ENCODE measurements at regions not wholly inside any gene's neighbourhood (a gene's known extent, or its start where the extent isn't known, plus 50 kb on each side); places are given as distances from the start of the nearest gene placed in this dataset.

- Mint-ChIP-seq H3K4me3 (no peak overlapping the region), H3K9me3 (no peaks in the 10 kb centered on the region), H3K4me1 (ENCODE audit: low read depth) (no peaks in the 10 kb centered on the region), H3K27me3 (ENCODE audit: low read depth) (peaks cover 11% of the 10 kb centered on the region), H3K36me3 (ENCODE audit: insufficient read depth) (no peaks in the 10 kb centered on the region)
- ATAC-seq (no peak), DNase-seq (no peak)
These were observed 120.6 kb upstream of the KCNJ15 start for GRCh38 chr21:38136201-38136600.

- DNase-seq: no peak
- Mint-ChIP-seq H3K4me1 (ENCODE audit: low read depth) (no peaks in the 10 kb centered on the region), H3K36me3 (ENCODE audit: insufficient read depth) (no peaks in the 10 kb centered on the region), H3K27me3 (ENCODE audit: low read depth) (peaks cover 5% of the 10 kb centered on the region), H3K4me3 (no peak overlapping the region), H3K9me3 (peaks cover 3% of the 10 kb centered on the region)
- no peak for ATAC-seq
These were observed 117.2 kb upstream of the KCNJ15 start for GRCh38 chr21:38139380-38140168.

GRCh38 chr21:38140207-38140903 lies 116.4 kb upstream of the KCNJ15 start:
- Mint-ChIP-seq H3K4me3 (no peak overlapping the region), H3K36me3 (ENCODE audit: insufficient read depth) (no peaks in the 10 kb centered on the region), H3K27me3 (ENCODE audit: low read depth) (peaks cover 5% of the 10 kb centered on the region), H3K4me1 (ENCODE audit: low read depth) (no peaks in the 10 kb centered on the region), H3K9me3 (peaks cover 7% of the 10 kb centered on the region)
- no peak for ATAC-seq
- DNase-seq: no peak

GRCh38 chr21:38142224-38142623 lies 114.6 kb upstream of the KCNJ15 start:
- Mint-ChIP-seq H3K4me3 (no peak overlapping the region), H3K27me3 (ENCODE audit: low read depth) (peaks cover 9% of the 10 kb centered on the region), H3K36me3 (ENCODE audit: insufficient read depth) (no peaks in the 10 kb centered on the region), H3K4me1 (ENCODE audit: low read depth) (no peaks in the 10 kb centered on the region), H3K9me3 (peaks cover 11% of the 10 kb centered on the region)
- DNase-seq: no peak
- no peak for ATAC-seq

- Mint-ChIP-seq H3K36me3 (ENCODE audit: insufficient read depth) (no peaks in the 10 kb centered on the region), H3K27me3 (ENCODE audit: low read depth) (peaks cover 14% of the 10 kb centered on the region), H3K4me3 (no peak overlapping the region), H3K4me1 (ENCODE audit: low read depth) (no peaks in the 10 kb centered on the region), H3K9me3 (peaks cover 11% of the 10 kb centered on the region)
- DNase-seq (no peak), ATAC-seq (no peak)
These were observed 112.6 kb upstream of the KCNJ15 start for GRCh38 chr21:38144193-38144592.

- Mint-ChIP-seq H3K4me1 (ENCODE audit: low read depth) (no peaks in the 10 kb centered on the region), H3K4me3 (no peak overlapping the region), H3K36me3 (ENCODE audit: insufficient read depth) (no peaks in the 10 kb centered on the region), H3K27me3 (ENCODE audit: low read depth) (peaks cover 14% of the 10 kb centered on the region), H3K9me3 (peaks cover 11% of the 10 kb centered on the region)
- no peak for ATAC-seq
- DNase-seq: no peak
These were observed 111.7 kb upstream of the KCNJ15 start for GRCh38 chr21:38145104-38145503.

- Mint-ChIP-seq H3K4me3 (no peak overlapping the region), H3K36me3 (ENCODE audit: insufficient read depth) (no peaks in the 10 kb centered on the region), H3K4me1 (ENCODE audit: low read depth) (no peaks in the 10 kb centered on the region), H3K27me3 (ENCODE audit: low read depth) (peaks cover 23% of the 10 kb centered on the region), H3K9me3 (peaks cover 11% of the 10 kb centered on the region)
- DNase-seq: no peak
- ATAC-seq: no peak
These were observed 109.4 kb upstream of the KCNJ15 start for GRCh38 chr21:38147391-38147790.

GRCh38 chr21:38148046-38148445 lies 108.7 kb upstream of the KCNJ15 start:
- no peaks in the 10 kb centered on the region for H3K4me1 Mint-ChIP-seq (ENCODE audit: low read depth)
- H3K4me3 Mint-ChIP-seq: no peak overlapping the region
- peaks cover 11% of the 10 kb centered on the region for H3K9me3 Mint-ChIP-seq
- H3K36me3 Mint-ChIP-seq (ENCODE audit: insufficient read depth): no peaks in the 10 kb centered on the region
- ATAC-seq (no peak), DNase-seq (no peak)
- peaks cover 24% of the 10 kb centered on the region for H3K27me3 Mint-ChIP-seq (ENCODE audit: low read depth)

GRCh38 chr21:38151021-38151645 lies 105.7 kb upstream of the KCNJ15 start:
- H3K36me3 Mint-ChIP-seq (ENCODE audit: insufficient read depth): no peaks in the 10 kb centered on the region
- no peak for ATAC-seq
- no peaks in the 10 kb centered on the region for H3K9me3 Mint-ChIP-seq
- DNase-seq: no peak
- H3K4me1 Mint-ChIP-seq (ENCODE audit: low read depth): no peaks in the 10 kb centered on the region
- peaks cover 25% of the 10 kb centered on the region for H3K27me3 Mint-ChIP-seq (ENCODE audit: low read depth)
- no peak overlapping the region for H3K4me3 Mint-ChIP-seq

GRCh38 chr21:38156200-38156599 lies 100.6 kb upstream of the KCNJ15 start:
- Mint-ChIP-seq H3K4me1 (ENCODE audit: low read depth) (no peaks in the 10 kb centered on the region), H3K4me3 (no peak overlapping the region), H3K9me3 (no peaks in the 10 kb centered on the region), H3K27me3 (ENCODE audit: low read depth) (peaks cover 13% of the 10 kb centered on the region), H3K36me3 (ENCODE audit: insufficient read depth) (no peaks in the 10 kb centered on the region)
- no peak for ATAC-seq
- no peak for DNase-seq

GRCh38 chr21:38159355-38159754 lies 97.4 kb upstream of the KCNJ15 start:
- ATAC-seq (peak in 1 of 2 donors; percentile 37), DNase-seq (peak; percentile 42)
- Mint-ChIP-seq H3K9me3 (no peaks in the 10 kb centered on the region), H3K27me3 (ENCODE audit: low read depth) (peaks cover 6% of the 10 kb centered on the region), H3K36me3 (ENCODE audit: insufficient read depth) (no peaks in the 10 kb centered on the region), H3K4me3 (no peak overlapping the region), H3K4me1 (ENCODE audit: low read depth) (no peaks in the 10 kb centered on the region)

GRCh38 chr21:38165466-38166172 lies 91.2 kb upstream of the KCNJ15 start:
- DNase-seq (no peak), ATAC-seq (no peak)
- no peak overlapping the region for H3K4me3 Mint-ChIP-seq
- no peaks in the 10 kb centered on the region for H3K9me3 Mint-ChIP-seq
- H3K36me3 Mint-ChIP-seq (ENCODE audit: insufficient read depth): no peaks in the 10 kb centered on the region
- H3K27me3 Mint-ChIP-seq (ENCODE audit: low read depth): peaks cover 4% of the 10 kb centered on the region
- H3K4me1 Mint-ChIP-seq (ENCODE audit: low read depth): no peaks in the 10 kb centered on the region

- Mint-ChIP-seq H3K27me3 (ENCODE audit: low read depth) (peaks cover 4% of the 10 kb centered on the region), H3K4me1 (ENCODE audit: low read depth) (no peaks in the 10 kb centered on the region), H3K36me3 (ENCODE audit: insufficient read depth) (no peaks in the 10 kb centered on the region), H3K9me3 (no peaks in the 10 kb centered on the region), H3K4me3 (no peak overlapping the region)
- DNase-seq (no peak), ATAC-seq (no peak)
These were observed 90.6 kb upstream of the KCNJ15 start for GRCh38 chr21:38166173-38166535.

GRCh38 chr21:38167345-38167744 lies 89.4 kb upstream of the KCNJ15 start:
- Mint-ChIP-seq H3K9me3 (no peaks in the 10 kb centered on the region), H3K36me3 (ENCODE audit: insufficient read depth) (no peaks in the 10 kb centered on the region), H3K27me3 (ENCODE audit: low read depth) (peaks cover 4% of the 10 kb centered on the region), H3K4me1 (ENCODE audit: low read depth) (no peaks in the 10 kb centered on the region), H3K4me3 (no peak overlapping the region)
- DNase-seq (no peak), ATAC-seq (no peak)

All from activated T-cell treated with anti-CD3 and anti-CD28 coated beads, Interleukin-2, amount 50 U/mL, for 4 hours (primary cell).